Fibroblast of gingiva (primary cell): ENCODE measurements at regions not wholly inside any gene's neighbourhood (a gene's known extent, or its start where the extent isn't known, plus 50 kb on each side); places are given as distances from the start of the nearest gene placed in this dataset.

Experiments
- DNase-seq: peaks from one replicate; pipeline ENCODE4 v3.0.0-alpha.2; 2011; ENCODE audit warnings: low read depth

DNA sequence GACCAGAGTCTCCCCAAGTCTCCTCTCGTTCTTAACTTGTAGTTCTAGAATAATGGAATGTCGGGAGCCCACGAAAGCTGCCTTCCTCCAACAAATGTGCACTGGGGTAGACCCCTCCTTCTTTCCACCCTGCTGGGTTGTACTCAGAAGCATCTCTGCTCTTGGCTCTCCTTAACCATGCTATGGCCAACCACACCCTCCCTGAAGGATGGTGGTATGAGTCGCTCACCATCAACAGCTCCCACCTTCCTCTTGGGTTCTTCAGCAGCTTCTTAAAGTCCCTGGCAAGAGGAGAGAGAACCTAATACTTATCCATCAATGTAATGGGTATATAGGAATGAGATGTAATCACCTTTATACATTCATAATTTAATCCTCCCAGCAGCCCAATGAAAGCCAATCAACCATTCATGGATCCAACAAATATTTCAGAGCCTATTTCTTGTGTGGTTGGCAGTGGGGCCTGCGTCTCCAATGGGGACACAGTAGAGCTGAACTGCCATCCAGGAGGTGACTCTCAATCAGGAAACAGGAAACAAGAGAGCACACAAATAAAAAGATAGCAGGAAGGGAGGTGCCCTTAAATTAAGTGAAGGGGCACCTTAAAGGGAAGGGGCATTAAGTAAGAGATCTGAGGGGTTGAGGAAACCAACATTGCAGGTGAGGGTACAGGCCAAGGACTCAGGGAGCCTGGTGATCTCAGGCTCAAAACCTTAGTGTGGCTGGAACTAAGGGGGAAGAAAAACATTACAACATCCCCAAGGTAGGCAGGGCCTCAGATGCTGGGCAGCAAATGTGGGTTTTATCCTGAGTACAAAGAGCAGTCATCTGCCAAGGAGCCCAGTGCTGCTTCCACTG is 64.4 kb upstream of the ETS2 start:
- no peak for DNase-seq

DNA sequence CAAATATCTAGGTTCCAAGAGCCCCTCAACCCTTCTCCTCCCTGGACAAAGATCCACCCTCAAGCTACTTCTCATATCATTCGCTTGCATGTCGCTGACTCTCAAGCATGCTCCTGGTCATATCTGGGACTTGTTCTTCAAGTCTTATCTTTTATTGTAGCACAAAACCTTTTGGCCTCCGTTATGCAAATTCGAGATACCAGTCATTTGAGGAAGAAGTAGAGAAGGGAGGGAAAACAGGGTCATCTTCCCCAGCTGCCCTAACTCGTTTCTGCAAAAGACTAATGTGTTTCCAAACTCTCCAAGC is 63.8 kb upstream of the ETS2 start:
- DNase-seq, result no peak

DNA sequence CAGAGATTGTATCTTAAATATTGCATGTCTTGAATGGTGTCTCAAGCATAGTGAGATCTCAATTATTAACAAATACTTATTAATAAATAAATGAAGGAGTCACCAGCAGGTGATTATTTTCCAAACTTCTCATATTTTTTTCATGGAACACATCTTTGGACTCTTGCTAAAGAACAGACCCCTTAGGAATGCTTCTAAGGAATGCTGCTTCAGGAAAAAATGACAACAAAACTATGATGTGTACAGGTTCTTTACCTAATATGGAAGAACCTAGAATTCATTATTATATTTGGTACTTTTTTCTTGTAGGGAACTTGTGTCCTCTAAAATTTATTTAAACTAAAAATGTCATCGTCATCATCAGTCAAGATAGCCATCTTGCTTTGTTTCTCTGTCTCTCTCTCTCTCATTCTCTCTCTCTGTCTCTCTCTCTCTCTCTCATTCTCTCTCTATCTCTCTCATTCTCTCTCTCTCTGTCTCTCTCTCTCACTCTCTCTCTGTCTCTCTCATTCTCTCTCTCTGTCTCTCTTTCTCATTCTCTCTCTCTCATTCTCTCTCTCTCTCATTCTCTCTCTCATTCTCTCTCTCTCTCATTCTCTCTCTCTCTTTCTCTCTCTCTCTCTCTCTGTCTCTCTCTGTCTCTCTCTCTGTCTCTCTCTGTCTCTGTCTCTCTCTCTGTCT is 63.0 kb upstream of the ETS2 start:
- no peak for DNase-seq

DNA sequence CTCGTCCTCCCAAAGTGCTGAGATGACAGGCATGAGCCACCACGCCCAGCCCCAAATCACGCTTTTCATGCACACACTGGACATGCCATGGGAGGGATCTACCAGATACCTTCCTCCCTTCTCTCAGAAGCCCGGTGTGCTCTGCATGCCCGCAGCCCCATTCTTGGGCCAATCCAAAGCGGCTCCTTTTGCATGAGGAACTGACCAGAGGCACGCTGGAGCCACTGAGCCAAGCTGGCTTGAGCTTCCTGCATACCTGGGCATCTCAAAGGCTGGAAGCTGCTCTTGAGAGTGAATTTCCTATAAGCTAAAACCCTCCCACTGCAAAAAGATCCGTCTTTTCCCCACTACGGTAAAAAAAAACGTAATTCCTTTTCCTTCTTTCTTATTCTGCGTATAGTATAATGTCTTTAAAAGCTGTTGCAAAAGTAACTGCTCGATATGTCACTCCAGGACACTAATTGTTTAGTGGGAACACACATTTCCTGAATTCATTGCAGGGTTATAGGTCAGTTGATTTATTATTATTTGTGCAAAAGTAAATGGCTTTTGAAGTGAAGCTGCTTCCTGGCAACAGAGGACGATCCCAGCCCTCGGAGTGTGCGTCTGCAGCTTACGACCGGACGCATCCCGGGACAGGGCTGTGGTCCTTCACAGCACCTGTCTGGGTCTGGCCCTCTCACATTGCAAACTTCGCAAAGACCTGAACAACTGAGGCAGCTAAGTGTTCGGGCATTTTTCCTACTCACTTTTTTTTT is 61.8 kb upstream of the ETS2 start:
- no peak for DNase-seq

DNA sequence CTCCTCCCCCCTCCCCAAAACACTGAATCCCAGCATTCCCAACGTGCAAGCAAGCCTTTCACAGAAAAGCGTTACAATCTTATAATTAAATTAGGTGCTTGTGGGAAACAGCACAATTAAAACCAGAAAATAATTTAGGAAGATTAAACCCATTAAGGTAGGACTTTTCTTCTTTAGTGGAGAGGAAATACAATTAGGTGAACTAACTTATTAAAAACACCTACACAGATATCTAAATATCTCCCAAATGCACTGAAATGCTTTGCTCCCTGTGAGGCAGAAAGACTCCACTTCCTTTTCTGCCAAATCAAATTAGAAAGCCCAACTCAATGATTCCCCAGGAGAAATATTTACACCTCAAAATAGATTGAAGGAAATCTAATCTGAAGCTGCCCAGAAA is 60.9 kb upstream of the ETS2 start:
- no peak for DNase-seq

DNA sequence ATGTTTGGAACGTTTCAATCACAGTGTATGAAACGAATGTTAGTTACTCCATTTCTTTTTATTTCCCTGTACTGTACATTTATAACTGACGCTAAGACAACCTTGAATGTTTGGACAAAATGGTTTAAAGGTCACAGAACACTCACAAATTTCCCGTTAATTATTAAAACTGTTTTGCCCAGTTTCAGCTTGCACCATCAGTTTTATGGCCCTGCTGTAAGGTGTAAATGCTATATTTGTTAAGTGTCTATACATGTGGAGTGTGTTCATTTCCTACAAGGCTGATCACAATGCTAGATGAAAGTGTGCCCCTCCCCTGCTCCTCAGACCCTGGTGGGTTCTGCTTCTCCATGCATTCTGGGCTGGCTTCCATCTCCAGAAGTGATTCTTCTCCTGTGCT is 57.9 kb upstream of the ETS2 start:
- no peak for DNase-seq

DNA sequence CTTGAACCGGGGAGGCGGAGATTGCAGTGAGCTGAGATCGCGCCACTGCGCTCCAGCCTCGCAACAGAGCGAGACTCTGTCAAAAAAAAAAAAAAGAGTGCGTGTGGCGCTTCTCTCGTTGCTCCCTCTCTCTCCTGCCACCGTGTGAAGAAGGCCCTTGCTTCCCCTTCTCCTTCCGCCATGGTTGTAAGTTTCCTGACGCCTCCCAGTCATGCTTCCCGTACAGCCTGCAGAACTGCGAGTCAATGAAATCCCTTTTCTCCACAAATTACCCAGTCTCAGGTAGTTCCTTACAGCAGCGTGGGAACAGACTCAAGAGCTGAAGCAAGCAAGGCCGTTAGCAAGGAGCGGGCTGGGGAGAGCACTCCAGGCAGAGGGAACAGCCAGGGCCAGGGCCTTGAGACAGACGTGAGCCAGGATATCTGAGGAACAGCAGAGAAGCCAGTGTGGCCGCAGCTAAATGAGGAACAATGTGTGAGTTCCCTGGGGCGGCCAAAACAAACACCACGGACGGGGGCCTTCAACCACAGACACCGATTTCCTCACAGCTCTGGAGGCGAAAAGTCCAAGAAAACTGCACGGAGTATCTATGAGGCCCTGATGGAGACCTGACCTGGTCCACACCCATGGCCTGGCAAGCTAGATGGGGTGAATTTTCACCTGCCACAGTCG is 54.2 kb upstream of the ETS2 start:
- DNase-seq, result no peak

DNA sequence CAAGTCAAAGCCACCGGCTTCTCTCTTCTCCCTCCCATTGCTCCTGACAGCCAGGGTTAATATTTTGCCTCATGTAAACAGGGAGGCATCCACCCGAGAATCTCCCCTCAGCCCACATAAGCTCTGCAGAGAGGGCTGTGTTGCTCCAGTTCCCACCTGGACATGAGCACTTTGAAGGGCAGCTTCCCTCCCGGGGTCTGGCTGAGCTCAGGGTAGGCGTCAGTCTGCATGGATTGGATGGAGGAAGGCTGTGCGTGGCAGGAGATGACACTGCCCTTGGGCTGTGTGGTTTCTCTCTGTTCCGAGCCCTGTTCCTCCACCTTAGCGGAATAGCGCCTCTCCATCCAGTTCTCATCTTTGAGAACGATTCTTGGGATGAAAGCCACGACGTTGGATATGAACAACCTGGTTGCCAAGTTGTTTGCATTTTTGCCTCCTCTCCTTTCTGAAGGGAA is 53.7 kb upstream of the ETS2 start:
- no peak for DNase-seq

DNA sequence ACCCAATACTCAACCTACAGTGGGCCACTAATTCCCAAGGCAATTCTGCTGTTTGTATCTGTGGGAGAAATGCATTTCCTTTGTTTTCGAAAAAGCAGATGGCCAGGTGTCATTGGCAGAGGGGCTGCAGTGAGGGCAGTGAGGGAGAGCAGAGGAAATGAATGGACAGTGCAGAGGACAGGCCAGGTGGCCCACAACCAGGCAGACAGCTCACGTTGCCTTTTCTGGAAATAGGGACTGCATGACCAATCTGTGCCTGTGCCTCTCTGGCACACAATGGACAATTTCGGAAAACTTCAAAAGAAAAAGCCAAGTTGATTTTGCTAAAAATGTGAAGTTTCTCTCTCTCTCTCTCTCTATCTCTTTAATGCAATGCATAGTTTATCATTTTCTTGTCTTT is 52.6 kb upstream of the ETS2 start:
- DNase-seq, result no peak

DNA sequence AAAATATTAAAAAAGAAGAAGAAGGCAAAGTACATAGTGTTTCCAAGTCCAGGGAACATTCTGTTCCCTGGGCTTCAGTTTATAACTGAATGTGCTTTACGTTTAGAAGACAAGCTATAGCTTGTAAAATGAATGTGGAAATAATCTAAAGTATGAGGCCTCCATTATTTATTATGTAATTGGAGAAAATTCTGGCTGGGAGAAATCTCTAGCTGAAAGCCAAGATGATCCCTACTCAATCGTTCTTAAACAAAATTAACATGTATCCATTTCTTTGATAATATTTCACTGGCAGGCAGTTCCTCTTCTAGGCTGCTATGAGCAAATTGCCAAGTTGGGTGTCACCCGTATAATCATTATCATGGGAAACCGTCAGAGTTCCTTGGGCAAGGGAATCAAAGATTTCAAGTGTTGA is 52.2 kb upstream of the ETS2 start:
- peak; percentile 18 for DNase-seq
